KMS-11 (cell line): ENCODE measurements at regions not wholly inside any gene's neighbourhood (a gene's known extent, or its start where the extent isn't known, plus 50 kb on each side); places are given as distances from the start of the nearest gene placed in this dataset.
A peak's percentile ranks its signal among the peaks of the same experiment; 100 is the strongest.
"Not testable (repeated sequence)": the region's sequence is repeated elsewhere in the genome, so short reads cannot be mapped to it uniquely, and the experiment has no call there.

ENCODE experiments used
- H2AFZ ChIP-seq: fragments of 200-600 bp; sonication (generic); 2 replicates; pipeline ENCODE4 v1.6.1; 2016; ENCODE audit warnings: antibody characterized with exemption, mixed run types, low read depth
- H3K27ac ChIP-seq: fragments of 200-600 bp; sonication (generic); 2 replicates; pipeline ENCODE4 v1.6.1; 2016; ENCODE audit warnings: mild to moderate bottlenecking, mixed run types
- H3K27me3 ChIP-seq: fragments of 200-600 bp; sonication (generic); 2 replicates; pipeline ENCODE4 v1.6.1; 2017; ENCODE audit warnings: mild to moderate bottlenecking, low read depth, mixed run types, moderate library complexity; ENCODE audit not compliant: insufficient read depth
- H3K36me3 ChIP-seq: fragments of 200-600 bp; sonication (generic); 2 replicates; pipeline ENCODE4 v1.6.1; 2017; ENCODE audit warnings: mild to moderate bottlenecking, mixed run types; ENCODE audit not compliant: insufficient read depth
- H3K4me1 ChIP-seq: fragments of 200-600 bp; sonication (generic); 2 replicates; pipeline ENCODE4 v1.6.1; 2016; ENCODE audit warnings: mild to moderate bottlenecking, low read depth, mixed run types; ENCODE audit not compliant: poor library complexity, severe bottlenecking
- H3K4me2 ChIP-seq: fragments of 200-600 bp; sonication (generic); 2 replicates; pipeline ENCODE4 v1.7.0; 2016; ENCODE audit warnings: mild to moderate bottlenecking, mixed run types
- H3K4me3 ChIP-seq: fragments of 200-600 bp; sonication (generic); IDR thresholded peaks from 2 replicates; pipeline ENCODE4 v1.6.1; 2017; ENCODE audit warnings: low read depth, low read length, mixed read lengths; ENCODE audit not compliant: insufficient read depth
- H3K79me2 ChIP-seq: fragments of 200-600 bp; sonication (generic); 2 replicates; pipeline ENCODE4 v1.6.1; 2016; ENCODE audit warnings: low read depth, mixed run types; ENCODE audit not compliant: insufficient read depth
- H3K9ac ChIP-seq: fragments of 200-600 bp; sonication (generic); 2 replicates; pipeline ENCODE4 v1.6.1; 2016; ENCODE audit warnings: mild to moderate bottlenecking, mixed run types
- H4K20me1 ChIP-seq: fragments of 200-600 bp; sonication (generic); 2 replicates; pipeline ENCODE4 v1.6.1; 2016; ENCODE audit warnings: mild to moderate bottlenecking, mixed run types; ENCODE audit not compliant: insufficient read depth
- CTCF ChIP-seq: fragments of 200-600 bp; sonication (generic); conservative IDR thresholded peaks from 2 replicates; pipeline ENCODE4 v1.6.1; 2017; ENCODE audit warnings: low read depth, mild to moderate bottlenecking, antibody characterized with exemption, low read length, moderate library complexity, mixed read lengths

- no peak overlapping the region for H3K27ac ChIP-seq
- H3K36me3 ChIP-seq, result no peaks in the 10 kb centered on the region
- H3K9ac ChIP-seq, result 0 out of 2 replicates have a peak overlapping the region, but pooled peaks have one; percentile 7
- H3K4me2 ChIP-seq, result peak overlapping the region; percentile 53; the same call in 1 of the 2 replicates
- no peaks in the 10 kb centered on the region for H3K27me3 ChIP-seq
- H4K20me1 ChIP-seq, result no peaks in the 10 kb centered on the region
- TF ChIP-seq CTCF, result no peak
- no peak overlapping the region for H3K4me3 ChIP-seq
- H2AFZ ChIP-seq, result peak overlapping the region; percentile 32; the same call in 1 of the 2 replicates
- H3K4me1 ChIP-seq, result peaks cover 19% of the 10 kb centered on the region
- no peaks in the 10 kb centered on the region for H3K79me2 ChIP-seq
Observed at GRCh38 chr12:46590991-46591703, 218.6 kb upstream of the SLC38A2 start.

GRCh38 chr12:46585854-46586621, 213.5 kb upstream of the SLC38A2 start:
- H3K4me1 ChIP-seq, result peaks cover 23% of the 10 kb centered on the region
- H3K27me3 ChIP-seq, result no peaks in the 10 kb centered on the region
- no peaks in the 10 kb centered on the region for H3K79me2 ChIP-seq
- H4K20me1 ChIP-seq, result no peaks in the 10 kb centered on the region
- H3K9ac ChIP-seq, result peak overlapping the region; percentile 13; the same call in 1 of the 2 replicates
- no peaks in the 10 kb centered on the region for H3K36me3 ChIP-seq
- peak overlapping the region; percentile 6; the same call in 1 of the 2 replicates for H3K27ac ChIP-seq
- H2AFZ ChIP-seq, result peak overlapping the region; percentile 51
- TF ChIP-seq CTCF, result no peak
- H3K4me2 ChIP-seq, result peak overlapping the region; percentile 70
- H3K4me3 ChIP-seq, result no peak overlapping the region

- H3K4me3 ChIP-seq, H2AFZ ChIP-seq, H4K20me1 ChIP-seq, H3K4me2 ChIP-seq, H3K79me2 ChIP-seq, H3K27me3 ChIP-seq, H3K27ac ChIP-seq, H3K36me3 ChIP-seq, H3K9ac ChIP-seq: not testable (repeated sequence)
- peaks cover 27% of the 10 kb centered on the region for H3K4me1 ChIP-seq
Observed at GRCh38 chr12:46584098-46584497, 211.5 kb upstream of the SLC38A2 start.

- H3K4me3 ChIP-seq, H2AFZ ChIP-seq, H3K79me2 ChIP-seq, H4K20me1 ChIP-seq, H3K27ac ChIP-seq, H3K36me3 ChIP-seq, H3K27me3 ChIP-seq, H3K9ac ChIP-seq, H3K4me2 ChIP-seq: not testable (repeated sequence)
- H3K4me1 ChIP-seq, result peaks cover 38% of the 10 kb centered on the region
Observed at GRCh38 chr12:46581990-46582389, 209.4 kb upstream of the SLC38A2 start.

- TF ChIP-seq CTCF, result no peak
- Histone ChIP-seq H2AFZ (no peak overlapping the region), H3K27ac (no peak overlapping the region), H4K20me1 (no peaks in the 10 kb centered on the region), H3K4me2 (no peak overlapping the region), H3K4me3 (no peak overlapping the region), H3K9ac (no peak overlapping the region), H3K27me3 (no peaks in the 10 kb centered on the region), H3K4me1 (peaks cover 24% of the 10 kb centered on the region), H3K36me3 (no peaks in the 10 kb centered on the region), H3K79me2 (no peaks in the 10 kb centered on the region)
Observed at GRCh38 chr12:46580445-46580844, 207.9 kb upstream of the SLC38A2 start.
